HEK293 (cell line): ENCODE measurements at regions not wholly inside any gene's neighbourhood (a gene's known extent, or its start where the extent isn't known, plus 50 kb on each side); places are given as distances from the start of the nearest gene placed in this dataset.

Experiments
- CTCF ChIA-PET: fragments of 350-600 bp; formaldehyde crosslinking; extraction: SDS; loops from one replicate; lab custom pipeline; 2021; ENCODE audit warnings: antibody characterized with exemption; lab: Yijun Ruan, JAX
- POLR2A ChIA-PET: fragments of 300-600 bp; formaldehyde crosslinking; extraction: SDS; loops from one replicate; lab custom pipeline; 2020; ENCODE audit warnings: antibody characterized with exemption, inconsistent platforms; lab: Yijun Ruan, JAX
- H3K27ac ChIP-seq: fragments of 200-500 bp; sonication (Bioruptor generic); 2 replicates; pipeline ENCODE4 v1.5.1; 2014; ENCODE audit warnings: low read depth, low read length, control low read depth, inconsistent platforms; ENCODE audit errors: extremely low read depth
- H3K36me3 ChIP-seq, 2 experiments: fragments of 200-500 bp in 1 of 2; sonication (Bioruptor generic) in 1 of 2; 1 replicate in 1 of 2; 2 replicates in 1 of 2; pipeline ENCODE4 v1.5.1; 2014 to 2017; ENCODE audit warnings: inconsistent platforms in 2 of 2, low read length in 2 of 2; ENCODE audit not compliant: control insufficient read depth in 2 of 2, insufficient read depth in 1 of 2
- H3K4me1 ChIP-seq: fragments of 200-500 bp; sonication (Bioruptor generic); 2 replicates; pipeline ENCODE4 v1.5.1; 2014; ENCODE audit warnings: mild to moderate bottlenecking, low read length, inconsistent platforms; ENCODE audit not compliant: control insufficient read depth, insufficient read depth
- H3K4me3 ChIP-seq: 2 replicates; pipeline ENCODE4 v1.5.1; 2011; ENCODE audit warnings: low read depth, mild to moderate bottlenecking, control low read depth, low read length, moderate library complexity
- H3K9me3 ChIP-seq: fragments of 200-500 bp; sonication (Bioruptor generic); 2 replicates; pipeline ENCODE4 v1.5.1; 2014; ENCODE audit warnings: low read depth, low read length, inconsistent platforms; ENCODE audit not compliant: control insufficient read depth, insufficient read depth
- GLIS2 ChIP-seq: fragments of 450-650 bp; formaldehyde crosslinking; IDR thresholded peaks from 2 replicates; pipeline ENCODE4 v1.5.1; 2016; ENCODE audit warnings: missing biosample characterization, missing genetic modification characterization
- KLF16 ChIP-seq: fragments of 450-650 bp; formaldehyde crosslinking; IDR thresholded peaks from 2 replicates; pipeline ENCODE4 v1.5.1; 2017; ENCODE audit warnings: missing biosample characterization, missing genetic modification characterization
- OVOL3 ChIP-seq: fragments of 450-650 bp; formaldehyde crosslinking; IDR thresholded peaks from 2 replicates; pipeline ENCODE4 v1.5.1; 2016; ENCODE audit warnings: missing biosample characterization, missing genetic modification characterization
- SALL2 ChIP-seq: fragments of 450-650 bp; formaldehyde crosslinking; IDR thresholded peaks from 2 replicates; pipeline ENCODE4 v1.5.0; 2017; ENCODE audit warnings: missing biosample characterization, mild to moderate bottlenecking, missing genetic modification characterization, borderline replicate concordance
- TCF7L2 ChIP-seq: IDR thresholded peaks from 2 replicates; pipeline ENCODE4 v1.6.1; 2011; ENCODE audit warnings: low read depth, mild to moderate bottlenecking, inconsistent platforms, low read length, moderate library complexity, borderline replicate concordance
- ZBTB17 ChIP-seq: fragments of 450-650 bp; formaldehyde crosslinking; IDR thresholded peaks from 2 replicates; pipeline ENCODE4 v1.5.1; 2016; ENCODE audit warnings: missing biosample characterization, missing genetic modification characterization
- ZBTB20 ChIP-seq: fragments of 450-650 bp; formaldehyde crosslinking; IDR thresholded peaks from 2 replicates; pipeline ENCODE4 v1.5.1; 2016; ENCODE audit warnings: missing biosample characterization, missing genetic modification characterization
- ZBTB8A ChIP-seq: fragments of 450-650 bp; formaldehyde crosslinking; IDR thresholded peaks from 2 replicates; pipeline ENCODE4 v1.5.1; 2016; ENCODE audit warnings: missing biosample characterization, missing genetic modification characterization
- ZEB2 ChIP-seq: fragments of 450-650 bp; formaldehyde crosslinking; IDR thresholded peaks from 2 replicates; pipeline ENCODE4 v1.5.1; 2016; ENCODE audit warnings: missing biosample characterization, missing genetic modification characterization
- ZFHX2 ChIP-seq: fragments of 450-650 bp; formaldehyde crosslinking; conservative IDR thresholded peaks from 2 replicates; pipeline ENCODE4 v1.5.1; 2016; ENCODE audit warnings: missing biosample characterization, missing genetic modification characterization
- ZFP41 ChIP-seq: fragments of 450-650 bp; formaldehyde crosslinking; IDR thresholded peaks from 2 replicates; pipeline ENCODE4 v1.5.1; 2016; ENCODE audit warnings: missing biosample characterization, missing genetic modification characterization, borderline replicate concordance
- ZFP69B ChIP-seq: fragments of 450-650 bp; formaldehyde crosslinking; IDR thresholded peaks from 2 replicates; pipeline ENCODE4 v1.5.1; 2016; ENCODE audit warnings: missing biosample characterization, missing genetic modification characterization
- ZNF112 ChIP-seq: fragments of 450-650 bp; formaldehyde crosslinking; IDR thresholded peaks from 2 replicates; pipeline ENCODE4 v1.5.0; 2017; ENCODE audit warnings: missing biosample characterization, missing genetic modification characterization
- ZNF202 ChIP-seq: fragments of 450-650 bp; formaldehyde crosslinking; IDR thresholded peaks from 2 replicates; pipeline ENCODE4 v1.5.1; 2016; ENCODE audit warnings: missing biosample characterization, missing genetic modification characterization, borderline replicate concordance
- ZNF24 ChIP-seq: fragments of 450-650 bp; formaldehyde crosslinking; IDR thresholded peaks from 2 replicates; pipeline ENCODE4 v1.5.1; 2016; ENCODE audit warnings: missing biosample characterization, missing genetic modification characterization
- ZNF280C ChIP-seq: fragments of 450-650 bp; formaldehyde crosslinking; IDR thresholded peaks from 2 replicates; pipeline ENCODE4 v1.5.1; 2016; ENCODE audit warnings: missing biosample characterization, missing genetic modification characterization
- ZNF510 ChIP-seq: fragments of 450-650 bp; formaldehyde crosslinking; IDR thresholded peaks from 2 replicates; pipeline ENCODE4 v1.5.1; 2018; ENCODE audit warnings: mild to moderate bottlenecking, missing genetic modification characterization, missing biosample characterization; ENCODE audit not compliant: insufficient replicate concordance
- ZNF558 ChIP-seq: fragments of 450-650 bp; formaldehyde crosslinking; IDR thresholded peaks from 2 replicates; pipeline ENCODE4 v1.5.1; 2016; ENCODE audit warnings: missing biosample characterization, missing genetic modification characterization
- ZNF560 ChIP-seq: fragments of 450-650 bp; formaldehyde crosslinking; IDR thresholded peaks from 2 replicates; pipeline ENCODE4 v1.5.1; 2017; ENCODE audit warnings: missing biosample characterization, missing genetic modification characterization, borderline replicate concordance
- ZNF664 ChIP-seq: fragments of 450-650 bp; formaldehyde crosslinking; IDR thresholded peaks from 2 replicates; pipeline ENCODE4 v1.5.1; 2016; ENCODE audit warnings: missing biosample characterization, missing genetic modification characterization
- ZNF76 ChIP-seq: fragments of 450-650 bp; formaldehyde crosslinking; IDR thresholded peaks from 2 replicates; pipeline ENCODE4; 2016; ENCODE audit warnings: low read depth, missing biosample characterization, missing genetic modification characterization, borderline replicate concordance
- TF ChIP-seq, protein P1 (sequence below): fragments of 450-650 bp; formaldehyde crosslinking; IDR thresholded peaks from 2 replicates; pipeline ENCODE4 v1.5.1; 2016; ENCODE audit warnings: missing biosample characterization, missing genetic modification characterization, borderline replicate concordance

GRCh38 chr3:117308353-117308752, 598.8 kb downstream of the TUSC7 start (continued):
- TF ChIP-seq, protein P1, sequence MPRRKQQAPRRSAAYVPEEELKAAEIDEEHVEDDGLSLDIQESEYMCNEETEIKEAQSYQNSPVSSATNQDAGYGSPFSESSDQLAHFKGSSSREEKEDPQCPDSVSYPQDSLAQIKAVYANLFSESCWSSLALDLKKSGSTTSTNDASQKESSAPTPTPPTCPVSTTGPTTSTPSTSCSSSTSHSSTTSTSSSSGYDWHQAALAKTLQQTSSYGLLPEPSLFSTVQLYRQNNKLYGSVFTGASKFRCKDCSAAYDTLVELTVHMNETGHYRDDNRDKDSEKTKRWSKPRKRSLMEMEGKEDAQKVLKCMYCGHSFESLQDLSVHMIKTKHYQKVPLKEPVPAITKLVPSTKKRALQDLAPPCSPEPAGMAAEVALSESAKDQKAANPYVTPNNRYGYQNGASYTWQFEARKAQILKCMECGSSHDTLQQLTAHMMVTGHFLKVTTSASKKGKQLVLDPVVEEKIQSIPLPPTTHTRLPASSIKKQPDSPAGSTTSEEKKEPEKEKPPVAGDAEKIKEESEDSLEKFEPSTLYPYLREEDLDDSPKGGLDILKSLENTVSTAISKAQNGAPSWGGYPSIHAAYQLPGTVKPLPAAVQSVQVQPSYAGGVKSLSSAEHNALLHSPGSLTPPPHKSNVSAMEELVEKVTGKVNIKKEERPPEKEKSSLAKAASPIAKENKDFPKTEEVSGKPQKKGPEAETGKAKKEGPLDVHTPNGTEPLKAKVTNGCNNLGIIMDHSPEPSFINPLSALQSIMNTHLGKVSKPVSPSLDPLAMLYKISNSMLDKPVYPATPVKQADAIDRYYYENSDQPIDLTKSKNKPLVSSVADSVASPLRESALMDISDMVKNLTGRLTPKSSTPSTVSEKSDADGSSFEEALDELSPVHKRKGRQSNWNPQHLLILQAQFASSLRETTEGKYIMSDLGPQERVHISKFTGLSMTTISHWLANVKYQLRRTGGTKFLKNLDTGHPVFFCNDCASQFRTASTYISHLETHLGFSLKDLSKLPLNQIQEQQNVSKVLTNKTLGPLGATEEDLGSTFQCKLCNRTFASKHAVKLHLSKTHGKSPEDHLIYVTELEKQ (tag by site-specific recombination): no peak
- TF ChIP-seq ZNF24 (no peak), ZNF202 (tag by site-specific recombination) (no peak), ZNF560 (no peak), OVOL3 (tag by site-specific recombination) (no peak), ZNF76 (tag by site-specific recombination) (no peak), SALL2 (tag by site-specific recombination) (no peak), ZNF112 (no peak)

DNA sequence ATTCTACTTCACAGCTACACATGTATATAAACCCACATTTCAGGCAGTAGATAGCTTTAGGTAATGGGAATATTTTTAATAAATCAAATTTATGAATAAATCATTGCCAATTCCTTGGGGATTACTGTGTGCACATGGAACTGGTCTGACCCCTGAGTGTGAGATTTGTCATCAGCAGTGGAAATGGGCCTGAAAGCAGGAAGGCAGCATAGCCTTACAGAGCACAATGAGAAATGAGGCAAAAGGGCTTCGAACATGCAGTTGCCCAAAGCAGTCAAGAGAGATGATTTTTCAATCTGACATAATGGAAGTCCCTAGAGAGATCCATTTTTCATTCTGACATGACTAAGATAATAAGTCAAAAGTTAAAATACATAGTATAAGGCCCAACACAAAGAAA, 599.2 kb downstream of the TUSC7 start:
- Histone ChIP-seq H3K4me1 (no peaks in the 10 kb centered on the region), H3K4me3 (no peak overlapping the region), H3K27ac (no peak overlapping the region), H3K36me3 (no peaks in the 10 kb centered on the region), H3K9me3 (no peaks in the 10 kb centered on the region)
- POLR2A ChIA-PET: no interaction called here
- CTCF ChIA-PET: no interaction called here
- TF ChIP-seq ZFHX2 (no peak), ZNF558 (tag by site-specific recombination) (no peak), ZFP41 (tag by site-specific recombination) (no peak), ZBTB8A (tag by site-specific recombination) (no peak), ZNF664 (tag by site-specific recombination) (no peak), ZNF280C (tag by site-specific recombination) (no peak), ZNF510 (tag by site-specific recombination) (no peak), ZBTB20 (tag by site-specific recombination) (no peak)

- H3K4me1 ChIP-seq: no peaks in the 10 kb centered on the region
- H3K9me3 ChIP-seq: no peaks in the 10 kb centered on the region
- no peak overlapping the region for H3K27ac ChIP-seq
- TF ChIP-seq ZEB2 (no peak), GLIS2 (tag by site-specific recombination) (no peak), KLF16 (tag by site-specific recombination) (no peak), TCF7L2 (no peak), ZBTB17 (tag by site-specific recombination) (no peak), ZFP69B (tag by site-specific recombination) (no peak)
- ChIA-PET POLR2A (no interaction called here), CTCF (no interaction called here)
- no peak overlapping the region for H3K4me3 ChIP-seq
- no peaks in the 10 kb centered on the region for H3K36me3 ChIP-seq
Measured at GRCh38 chr3:117310536-117310935, 601.0 kb downstream of the TUSC7 start.
